HT1080 (cell line): ENCODE measurements at regions not wholly inside any gene's neighbourhood (a gene's known extent, or its start where the extent isn't known, plus 50 kb on each side); places are given as distances from the start of the nearest gene placed in this dataset.
A peak's percentile ranks its signal among the peaks of the same experiment; 100 is the strongest.
"Not testable (repeated sequence)": the region's sequence is repeated elsewhere in the genome, so short reads cannot be mapped to it uniquely, and the experiment has no call there.

Experiments
- DNase-seq: peaks from one replicate; pipeline ENCODE4 v3.0.0-alpha.2; 2015; ENCODE audit warnings: low read depth

DNA sequence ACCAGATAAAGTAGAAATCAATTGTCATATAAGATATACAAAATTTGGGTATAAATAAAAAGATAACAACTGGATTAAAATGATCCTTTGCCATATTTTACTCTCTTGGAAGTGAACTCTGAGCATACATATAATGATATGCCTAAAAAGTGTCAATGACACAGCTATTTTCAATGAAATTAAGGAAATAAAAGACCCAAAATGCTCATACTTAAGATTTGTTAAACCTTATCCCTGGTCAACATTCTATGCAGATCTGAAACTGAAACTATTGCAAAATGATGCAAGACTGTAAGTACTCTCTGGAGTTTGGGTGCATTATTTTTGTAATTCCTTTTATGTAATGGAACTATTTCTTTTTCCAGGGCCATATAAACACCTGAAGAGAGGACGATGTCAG is 119.0 kb upstream of the SGK1 start:
- no peak for DNase-seq

- peak; percentile 95 for DNase-seq
Measured at GRCh38 chr6:134436281-134436815, 118.4 kb upstream of the SGK1 start.

- DNase-seq, result no peak
Measured at GRCh38 chr6:134435814-134436280, 117.9 kb upstream of the SGK1 start.

GRCh38 chr6:134434019-134434942 is 116.4 kb upstream of the SGK1 start:
- DNase-seq, result no peak

DNA sequence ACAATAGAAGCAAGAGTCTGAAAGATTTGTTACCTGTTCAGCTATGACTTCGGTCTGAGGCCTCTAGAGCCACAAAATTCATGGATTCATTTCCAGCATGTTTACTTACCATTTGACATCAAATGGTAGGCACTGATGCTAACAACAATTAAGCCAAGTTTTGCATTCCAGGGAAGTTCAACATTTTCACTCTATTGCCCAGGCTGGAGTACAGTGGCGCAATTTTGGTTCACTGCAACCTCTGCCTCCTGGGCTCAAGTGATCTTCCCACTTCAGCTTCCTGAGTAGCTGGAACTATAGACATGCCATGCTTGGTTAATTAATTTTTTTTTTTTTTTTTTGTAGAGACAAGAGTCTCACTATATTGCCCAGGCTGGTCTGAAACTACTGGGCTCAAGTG is 114.1 kb upstream of the SGK1 start:
- no peak for DNase-seq

DNA sequence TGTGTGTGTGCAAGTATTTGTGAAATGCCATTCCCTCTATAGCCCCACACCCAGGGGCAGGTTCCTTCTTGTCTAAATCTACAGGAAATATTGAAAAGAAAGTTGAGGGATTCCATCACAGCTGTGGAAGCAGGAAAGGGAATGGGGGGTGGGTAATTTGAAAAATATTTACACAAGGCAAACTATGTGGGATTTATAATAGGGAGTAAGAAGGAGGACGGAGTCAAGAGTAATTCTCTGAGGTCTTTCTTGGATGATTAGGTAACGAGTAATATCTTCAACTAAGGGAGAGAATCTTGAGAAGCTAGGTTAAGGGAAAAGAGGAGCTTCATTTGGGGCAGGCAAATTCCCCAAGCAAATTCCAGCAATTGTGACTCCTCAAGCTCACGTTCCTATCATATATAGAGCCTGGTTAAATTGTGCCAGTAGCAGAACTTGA is 113.5 kb upstream of the SGK1 start:
- peak; percentile 75 for DNase-seq

- DNase-seq, result no peak
Measured at GRCh38 chr6:134429861-134430380, 112.0 kb upstream of the SGK1 start.

DNA sequence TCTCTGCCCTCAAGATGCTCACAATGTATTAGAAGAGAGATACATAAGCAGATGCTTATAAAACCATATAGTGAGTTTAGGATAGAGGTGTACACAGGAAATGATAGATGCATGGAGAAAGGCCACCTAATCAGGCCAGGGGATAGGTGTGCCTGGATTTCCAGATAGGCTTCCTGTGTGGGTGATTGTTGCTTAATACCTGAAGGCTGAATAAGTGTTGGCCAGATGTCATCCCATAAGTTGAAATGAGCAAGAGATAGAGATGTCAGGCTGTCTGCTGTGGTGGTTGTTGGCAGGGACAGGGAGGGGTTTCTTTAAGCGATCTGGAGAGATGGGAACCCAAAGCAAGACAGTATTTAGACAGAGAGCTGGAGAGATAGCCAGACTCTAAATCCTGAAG is 109.8 kb upstream of the SGK1 start:
- DNase-seq, result no peak

- no peak for DNase-seq
Measured at GRCh38 chr6:134426623-134427022, 108.7 kb upstream of the SGK1 start.

DNA sequence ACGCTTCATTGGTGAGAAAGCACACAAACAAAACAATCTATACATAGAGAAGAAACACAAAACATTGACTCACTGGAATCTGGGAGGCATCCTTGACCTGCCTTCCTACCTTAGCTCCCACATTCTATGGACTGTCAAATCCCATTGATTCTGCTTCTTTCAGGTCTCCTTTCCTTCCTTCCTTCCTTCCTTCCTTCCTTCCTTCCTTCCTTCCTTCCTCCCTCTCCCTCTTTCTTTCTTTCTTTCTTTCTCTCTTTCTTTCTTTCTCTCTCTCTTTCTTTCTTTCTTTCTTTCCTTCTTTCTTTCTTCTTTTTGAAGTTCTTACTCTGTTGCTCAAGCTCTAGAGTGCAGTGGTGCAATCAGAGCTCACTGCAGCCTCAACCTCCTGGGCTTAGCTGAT is 108.0 kb upstream of the SGK1 start:
- not testable (repeated sequence) for DNase-seq

- DNase-seq, result no peak
Measured at GRCh38 chr6:134425513-134425912, 107.6 kb upstream of the SGK1 start.

DNA sequence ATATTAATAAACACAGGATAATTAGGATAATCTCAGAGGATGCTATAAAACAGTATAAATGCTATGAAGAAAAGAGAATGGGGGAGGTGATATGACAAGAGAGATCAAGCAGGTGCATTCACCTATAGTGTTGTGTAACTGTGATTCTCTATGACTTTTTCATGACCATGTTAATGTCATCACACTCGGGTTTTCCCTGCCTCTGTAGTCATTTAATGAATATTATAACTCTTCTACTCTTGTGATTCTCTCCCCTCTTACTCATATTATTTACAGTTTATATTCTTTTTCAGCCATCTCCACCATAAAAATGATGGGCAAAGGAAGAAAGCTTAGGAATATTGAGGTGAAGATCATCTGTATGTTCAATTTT is 106.9 kb upstream of the SGK1 start:
- DNase-seq, result no peak

GRCh38 chr6:134424165-134424797 is 106.4 kb upstream of the SGK1 start:
- no peak for DNase-seq

DNA sequence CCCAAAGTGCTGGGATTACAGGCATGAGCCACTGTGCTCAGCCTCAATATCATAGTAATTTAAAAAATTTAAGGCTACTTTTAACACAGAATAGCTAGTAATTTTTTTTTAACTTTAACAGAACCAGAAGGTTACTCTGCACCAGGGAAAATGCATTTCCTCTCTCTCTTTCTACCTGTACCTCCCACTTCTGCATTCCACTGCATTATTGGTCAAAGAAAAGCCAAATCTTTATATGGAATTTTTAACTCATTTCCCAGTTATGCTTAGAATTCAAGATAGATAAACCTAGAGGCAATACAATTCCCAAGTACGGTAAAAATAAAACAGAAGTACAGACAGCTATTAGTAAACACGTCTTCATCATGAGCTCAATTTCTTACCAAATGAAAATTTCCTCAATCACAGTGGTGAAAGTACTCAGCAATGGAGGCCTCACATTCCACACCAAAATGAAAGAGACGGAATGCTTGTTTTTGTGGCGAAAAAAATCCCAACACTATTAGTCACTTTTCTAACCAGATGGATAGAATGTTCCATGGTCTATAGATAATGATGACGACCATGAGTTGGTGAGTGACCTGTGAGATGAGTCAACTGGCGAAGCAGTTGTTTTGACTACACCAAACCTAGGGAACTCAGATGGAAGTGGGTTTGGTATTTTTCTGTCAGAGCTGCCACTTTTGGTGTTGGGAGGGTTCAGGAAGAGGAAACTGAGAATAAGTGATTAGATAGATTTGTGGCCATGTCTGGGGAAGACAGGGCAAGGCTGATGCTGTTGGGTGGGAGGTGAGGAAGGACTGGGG is 104.7 kb upstream of the SGK1 start:
- peak; percentile 97 for DNase-seq

DNA sequence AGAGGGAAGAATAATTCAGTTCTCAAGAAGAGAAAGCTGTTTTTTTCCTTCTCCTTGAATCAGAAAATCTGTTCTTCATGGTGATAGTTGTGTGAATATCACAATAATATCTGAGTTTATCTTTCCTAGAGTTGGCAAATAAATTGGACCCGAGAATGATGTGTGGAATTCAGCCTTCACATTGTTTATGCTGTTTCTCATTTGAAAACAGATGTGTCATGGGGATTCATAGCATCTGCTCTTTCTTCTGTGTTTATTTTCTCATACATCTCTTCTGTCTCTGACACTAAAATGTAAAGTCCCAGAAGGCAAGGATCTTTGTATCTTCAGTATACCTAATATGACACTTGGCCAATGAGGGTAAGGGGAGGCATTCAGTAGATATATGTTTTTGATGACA is 103.6 kb upstream of the SGK1 start:
- DNase-seq, result no peak

DNA sequence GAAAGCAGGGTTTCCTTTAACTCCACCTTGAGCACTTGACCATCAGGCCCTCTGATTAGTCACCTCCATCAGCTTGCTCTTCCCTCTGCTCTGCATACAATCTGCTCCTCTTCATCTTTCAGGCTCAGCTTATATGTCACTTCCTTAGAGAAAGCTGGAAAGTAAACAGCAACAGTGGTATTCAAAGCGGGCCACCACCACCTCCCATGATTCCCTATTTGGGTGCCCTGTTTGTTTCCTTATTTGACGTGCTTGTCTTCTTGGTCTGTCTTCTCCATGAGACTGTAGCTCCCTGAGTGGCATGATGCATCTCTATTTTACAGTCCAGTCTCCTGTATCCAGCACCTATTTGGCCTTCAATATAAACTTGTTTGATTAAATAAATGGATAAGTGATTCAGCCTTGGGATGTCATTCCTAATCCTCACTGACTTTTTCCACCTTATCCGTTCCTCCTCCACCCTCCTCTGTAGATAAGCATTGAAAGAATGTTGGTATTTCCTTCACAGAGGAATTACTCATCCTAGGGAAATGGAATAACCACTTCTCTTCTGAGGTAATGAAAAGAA is 102.8 kb upstream of the SGK1 start:
- DNase-seq, result peak; percentile 93

- DNase-seq, result no peak
Measured at GRCh38 chr6:134419716-134420115, 101.8 kb upstream of the SGK1 start.

- no peak for DNase-seq
Measured at GRCh38 chr6:134416418-134417154, 98.7 kb upstream of the SGK1 start.

- no peak for DNase-seq
Measured at GRCh38 chr6:134415656-134416055, 97.7 kb upstream of the SGK1 start.

GRCh38 chr6:134415194-134415593 is 97.3 kb upstream of the SGK1 start:
- no peak for DNase-seq
